ENCODE measurements at regions not wholly inside any gene's neighbourhood (a gene's known extent, or its start where the extent isn't known, plus 50 kb on each side); places are given as distances from the start of the nearest gene placed in this dataset.
"Not testable (repeated sequence)": the region's sequence is repeated elsewhere in the genome, so short reads cannot be mapped to it uniquely, and the experiment has no call there.

DNA sequence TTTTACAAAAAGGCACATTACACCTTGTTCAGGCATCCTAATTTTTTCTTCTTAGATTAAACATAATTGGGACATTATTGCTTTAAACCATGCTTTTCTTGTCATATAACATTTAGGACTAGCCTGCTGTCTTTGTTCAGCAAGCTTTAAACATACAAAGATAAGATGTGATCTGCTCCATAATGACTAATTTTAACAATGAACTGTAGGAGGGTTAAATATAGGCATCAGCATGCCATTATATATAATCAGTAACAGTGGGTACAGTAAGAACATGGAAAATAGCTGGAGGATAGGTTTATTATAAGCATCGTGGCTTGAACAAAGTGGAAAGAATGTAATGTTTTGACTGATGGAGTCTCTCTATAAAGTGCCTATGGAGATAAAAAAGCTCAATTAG is 661.7 kb downstream of the SLITRK6 start:
- no peak overlapping the region for H2AFZ ChIP-seq (ENCODE audit: low read length)
- no peak for TF ChIP-seq EZH2 (IDR thresholded peaks at IDR 0.05; ENCODE audit: low read length, missing control alignments)
- TF ChIP-seq, protein P1, sequence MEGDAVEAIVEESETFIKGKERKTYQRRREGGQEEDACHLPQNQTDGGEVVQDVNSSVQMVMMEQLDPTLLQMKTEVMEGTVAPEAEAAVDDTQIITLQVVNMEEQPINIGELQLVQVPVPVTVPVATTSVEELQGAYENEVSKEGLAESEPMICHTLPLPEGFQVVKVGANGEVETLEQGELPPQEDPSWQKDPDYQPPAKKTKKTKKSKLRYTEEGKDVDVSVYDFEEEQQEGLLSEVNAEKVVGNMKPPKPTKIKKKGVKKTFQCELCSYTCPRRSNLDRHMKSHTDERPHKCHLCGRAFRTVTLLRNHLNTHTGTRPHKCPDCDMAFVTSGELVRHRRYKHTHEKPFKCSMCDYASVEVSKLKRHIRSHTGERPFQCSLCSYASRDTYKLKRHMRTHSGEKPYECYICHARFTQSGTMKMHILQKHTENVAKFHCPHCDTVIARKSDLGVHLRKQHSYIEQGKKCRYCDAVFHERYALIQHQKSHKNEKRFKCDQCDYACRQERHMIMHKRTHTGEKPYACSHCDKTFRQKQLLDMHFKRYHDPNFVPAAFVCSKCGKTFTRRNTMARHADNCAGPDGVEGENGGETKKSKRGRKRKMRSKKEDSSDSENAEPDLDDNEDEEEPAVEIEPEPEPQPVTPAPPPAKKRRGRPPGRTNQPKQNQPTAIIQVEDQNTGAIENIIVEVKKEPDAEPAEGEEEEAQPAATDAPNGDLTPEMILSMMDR (conservative IDR thresholded peaks at IDR 0.05 in 1 of 2, IDR thresholded peaks at IDR 0.05 in 1 of 2; ENCODE audit: low read depth in 1 of 2, low read length in 2 of 2), result no peak
- H3K27me3 ChIP-seq (ENCODE audit: control insufficient read depth, insufficient read depth, low read length), result no peaks in the 10 kb centered on the region
- no peaks in the 10 kb centered on the region for H3K79me2 ChIP-seq (ENCODE audit: control insufficient read depth, insufficient read depth, low read length)
- H3K4me3 ChIP-seq (replicated peaks in 1 of 4; ENCODE audit: control extremely low read depth in 1 of 4, insufficient read depth in 1 of 4, low read depth in 3 of 4, low read length in 4 of 4), result no peak overlapping the region
- H3K9ac ChIP-seq (ENCODE audit: insufficient read depth, low read length), result no peak overlapping the region
- no peak overlapping the region for H3K4me2 ChIP-seq (ENCODE audit: extremely low read depth, insufficient read depth, low read length)
- no peaks in the 10 kb centered on the region for H3K4me1 ChIP-seq (ENCODE audit: control insufficient read depth, extremely low read depth, insufficient read depth, low read length)
- DNase-seq (ENCODE audit: low read depth in 2 of 2), result no peak
- H4K20me1 ChIP-seq (ENCODE audit: control insufficient read depth, extremely low read depth, insufficient read depth, low read length), result no peaks in the 10 kb centered on the region
- H3K27ac ChIP-seq (ENCODE audit: insufficient read depth, low read length), result no peak overlapping the region
- no peaks in the 10 kb centered on the region for H3K9me3 ChIP-seq (ENCODE audit: control insufficient read depth, insufficient read depth, low read depth, low read length)
- H3K36me3 ChIP-seq (ENCODE audit: control insufficient read depth, insufficient read depth, low read length), result no peaks in the 10 kb centered on the region

DNA sequence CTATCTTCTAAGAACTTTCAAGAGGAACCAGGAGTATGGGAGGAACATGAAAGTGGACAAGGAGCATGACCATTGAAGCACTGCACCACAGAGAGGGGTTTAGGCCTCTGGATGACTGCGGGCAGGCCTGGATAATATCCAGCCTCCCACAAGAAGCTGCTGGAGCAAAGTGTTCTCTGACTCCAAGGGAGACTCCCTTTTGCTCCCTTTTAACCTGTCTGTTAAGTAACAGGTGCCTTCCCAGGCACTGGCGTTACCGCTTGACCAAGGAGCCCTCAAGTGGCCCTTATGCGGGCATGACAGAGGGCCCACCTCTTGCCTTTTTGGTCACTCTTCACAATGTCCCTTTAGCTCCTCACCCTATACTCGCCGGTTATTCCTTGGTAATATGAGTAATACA is 666.2 kb downstream of the SLITRK6 start:
- TF ChIP-seq, protein P1 (conservative IDR thresholded peaks at IDR 0.05 in 1 of 2, IDR thresholded peaks at IDR 0.05 in 1 of 2; ENCODE audit: low read depth in 1 of 2, low read length in 2 of 2), result no peak
- TF ChIP-seq EZH2 (IDR thresholded peaks at IDR 0.05; ENCODE audit: low read length, missing control alignments), result no peak
- no peaks in the 10 kb centered on the region for H4K20me1 ChIP-seq (ENCODE audit: control insufficient read depth, extremely low read depth, insufficient read depth, low read length)

DNA sequence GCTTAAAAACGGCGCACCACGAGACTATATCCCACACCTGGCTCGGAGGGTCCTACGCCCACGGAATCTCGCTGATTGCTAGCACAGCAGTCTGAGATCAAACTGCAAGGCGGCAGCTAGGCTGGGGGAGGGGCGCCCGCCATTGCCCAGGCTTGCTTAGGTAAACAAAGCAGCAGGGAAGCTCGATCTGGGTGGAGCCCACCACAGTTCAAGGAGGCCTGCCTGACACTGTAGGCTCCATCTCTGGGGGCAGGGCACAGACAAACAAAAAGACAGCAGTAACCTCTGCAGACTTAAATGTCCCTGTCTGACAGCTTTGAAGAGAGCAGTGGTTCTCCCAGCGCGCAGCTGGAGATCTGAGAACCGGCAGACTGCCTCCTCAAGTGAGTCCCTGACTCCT is 675.7 kb downstream of the SLITRK6 start:
- H3K9ac ChIP-seq (ENCODE audit: insufficient read depth, low read length); H4K20me1 ChIP-seq (ENCODE audit: control insufficient read depth, extremely low read depth, insufficient read depth, low read length); H3K27ac ChIP-seq (ENCODE audit: insufficient read depth, low read length); H3K36me3 ChIP-seq (ENCODE audit: control insufficient read depth, insufficient read depth, low read length); H3K4me2 ChIP-seq (ENCODE audit: extremely low read depth, insufficient read depth, low read length); H3K4me1 ChIP-seq (ENCODE audit: control insufficient read depth, extremely low read depth, insufficient read depth, low read length); H2AFZ ChIP-seq (ENCODE audit: low read length); DNase-seq (ENCODE audit: low read depth in 2 of 2); H3K9me3 ChIP-seq (ENCODE audit: control insufficient read depth, insufficient read depth, low read depth, low read length); H3K4me3 ChIP-seq (replicated peaks in 1 of 4; ENCODE audit: control extremely low read depth in 1 of 4, insufficient read depth in 1 of 4, low read depth in 3 of 4, low read length in 4 of 4); H3K79me2 ChIP-seq (ENCODE audit: control insufficient read depth, insufficient read depth, low read length); H3K27me3 ChIP-seq (ENCODE audit: control insufficient read depth, insufficient read depth, low read length): not testable (repeated sequence)

More for the DNA sequence above, 666.2 kb downstream of the SLITRK6 start:
- H3K4me1 ChIP-seq (ENCODE audit: control insufficient read depth, extremely low read depth, insufficient read depth, low read length), result no peaks in the 10 kb centered on the region
- no peaks in the 10 kb centered on the region for H3K79me2 ChIP-seq (ENCODE audit: control insufficient read depth, insufficient read depth, low read length)
- no peak overlapping the region for H3K4me2 ChIP-seq (ENCODE audit: extremely low read depth, insufficient read depth, low read length)
- no peak overlapping the region for H3K27ac ChIP-seq (ENCODE audit: insufficient read depth, low read length)
- no peak overlapping the region for H2AFZ ChIP-seq (ENCODE audit: low read length)
- no peaks in the 10 kb centered on the region for H3K9me3 ChIP-seq (ENCODE audit: control insufficient read depth, insufficient read depth, low read depth, low read length)
- no peak overlapping the region for H3K9ac ChIP-seq (ENCODE audit: insufficient read depth, low read length)
- DNase-seq (ENCODE audit: low read depth in 2 of 2), result no peak
- no peaks in the 10 kb centered on the region for H3K36me3 ChIP-seq (ENCODE audit: control insufficient read depth, insufficient read depth, low read length)
- H3K27me3 ChIP-seq (ENCODE audit: control insufficient read depth, insufficient read depth, low read length), result no peaks in the 10 kb centered on the region
- no peak overlapping the region for H3K4me3 ChIP-seq (replicated peaks in 1 of 4; ENCODE audit: control extremely low read depth in 1 of 4, insufficient read depth in 1 of 4, low read depth in 3 of 4, low read length in 4 of 4)
